Ammon's horn (tissue), 1 donor: ENCODE measurements at regions not wholly inside any gene's neighbourhood (a gene's known extent, or its start where the extent isn't known, plus 50 kb on each side); places are given as distances from the start of the nearest gene placed in this dataset.
"Not testable (repeated sequence)": the region's sequence is repeated elsewhere in the genome, so short reads cannot be mapped to it uniquely, and the experiment has no call there.

ENCODE experiments used
- DNase-seq: peaks from one replicate; pipeline ENCODE4 v3.0.0-alpha.2; 2016; ENCODE audit warnings: low spot score

DNA sequence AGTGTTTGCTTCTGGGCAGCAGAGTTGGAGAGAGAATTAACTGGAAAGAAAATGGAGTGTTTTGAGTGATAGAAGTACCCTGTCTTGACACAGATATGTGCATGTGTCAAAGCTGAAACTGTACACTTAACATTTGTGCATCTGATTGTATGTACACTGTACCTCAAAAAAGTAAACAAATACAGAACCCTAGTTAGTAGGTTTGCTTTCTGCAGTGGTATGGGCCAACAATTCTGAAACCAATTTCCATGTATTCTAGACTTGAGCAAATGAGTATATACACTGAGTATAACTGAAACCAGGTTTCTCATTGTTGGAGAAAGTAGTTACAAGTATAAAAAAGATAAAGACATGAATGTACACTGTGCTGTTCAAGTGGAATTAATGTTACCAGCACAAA lies 52.4 kb downstream of the ELAPOR2 start:
- DNase-seq = no peak

DNA sequence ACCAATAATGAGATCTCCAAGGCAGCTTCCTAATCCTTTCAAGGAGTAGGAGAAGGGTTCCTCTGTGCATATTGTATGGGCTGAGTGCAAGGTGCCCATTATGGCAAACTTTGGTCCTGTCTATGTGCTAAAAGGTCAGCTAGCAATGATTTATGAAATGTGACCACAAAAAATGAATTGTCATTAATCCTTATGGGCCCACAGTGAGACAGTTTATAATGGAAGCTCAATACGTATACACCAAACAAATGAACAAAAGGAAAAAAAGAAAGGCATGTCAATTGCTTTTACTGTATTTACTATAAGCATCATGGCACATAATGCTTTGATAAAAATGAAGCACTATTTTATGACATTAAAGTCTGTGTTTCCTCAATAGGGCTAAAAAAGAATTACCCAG lies 54.5 kb downstream of the ELAPOR2 start:
- DNase-seq = no peak

DNA sequence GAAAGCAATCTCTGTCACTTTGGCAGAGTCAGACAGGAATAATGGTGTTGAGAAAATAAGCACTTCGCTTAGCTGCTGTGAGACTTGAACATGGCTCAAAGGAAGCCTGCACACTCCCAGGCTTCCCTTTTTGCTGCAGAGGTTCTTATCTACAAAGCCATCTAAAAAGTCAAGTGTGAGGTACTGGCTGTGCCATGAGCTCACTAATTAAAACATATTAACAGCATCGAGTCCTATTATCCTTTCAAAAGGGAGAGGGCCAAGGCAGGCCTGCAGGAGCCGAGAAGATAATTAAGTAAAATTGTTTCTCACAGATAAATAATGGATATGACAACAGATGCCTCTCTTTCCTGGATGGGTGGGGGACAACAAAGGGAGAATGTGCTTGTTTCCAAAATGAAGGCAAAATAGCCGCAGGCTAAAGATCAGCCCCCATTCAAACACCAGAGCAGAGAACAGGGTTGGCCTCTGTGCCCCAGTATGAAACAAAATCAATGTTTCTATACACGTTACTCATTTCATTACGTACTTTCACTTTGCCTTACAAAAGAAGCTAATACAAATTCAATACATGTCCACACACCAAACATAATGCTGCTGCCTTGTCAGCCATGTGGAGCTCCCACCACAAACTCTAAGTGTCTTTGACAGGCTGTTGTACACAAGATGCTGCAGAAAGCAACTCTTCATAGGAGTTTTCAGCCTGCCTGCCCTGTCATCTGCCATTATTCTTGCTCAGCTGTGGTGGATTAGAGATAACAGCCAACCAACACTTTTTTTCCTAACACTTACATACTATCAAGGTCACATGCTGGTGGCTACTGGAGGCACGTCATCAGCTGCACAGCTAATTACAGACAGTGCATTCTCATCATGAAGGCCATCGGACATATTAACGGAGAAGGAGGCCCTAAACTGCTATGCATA lies 55.3 kb downstream of the ELAPOR2 start:
- DNase-seq = peak; percentile 61

DNA sequence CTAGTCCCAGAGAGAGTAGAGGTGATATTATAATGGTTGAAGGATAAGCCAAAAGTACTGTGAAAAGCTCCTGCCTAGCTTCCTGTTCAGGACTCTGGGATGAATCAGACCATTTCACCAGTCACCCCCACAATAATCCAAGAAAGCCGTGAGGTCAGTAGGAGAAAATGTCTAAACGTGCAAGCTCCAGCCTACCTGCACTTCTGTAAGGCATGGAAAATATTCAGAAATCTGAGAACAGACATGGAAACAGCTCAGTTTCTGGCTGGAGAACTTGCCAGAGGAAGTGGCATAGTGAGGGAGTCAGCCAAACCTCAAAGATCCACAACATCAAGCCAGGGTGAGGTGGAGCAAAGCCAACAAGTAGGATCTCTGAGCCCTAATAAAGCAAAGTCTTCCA lies 58.2 kb downstream of the ELAPOR2 start:
- no peak for DNase-seq

DNA sequence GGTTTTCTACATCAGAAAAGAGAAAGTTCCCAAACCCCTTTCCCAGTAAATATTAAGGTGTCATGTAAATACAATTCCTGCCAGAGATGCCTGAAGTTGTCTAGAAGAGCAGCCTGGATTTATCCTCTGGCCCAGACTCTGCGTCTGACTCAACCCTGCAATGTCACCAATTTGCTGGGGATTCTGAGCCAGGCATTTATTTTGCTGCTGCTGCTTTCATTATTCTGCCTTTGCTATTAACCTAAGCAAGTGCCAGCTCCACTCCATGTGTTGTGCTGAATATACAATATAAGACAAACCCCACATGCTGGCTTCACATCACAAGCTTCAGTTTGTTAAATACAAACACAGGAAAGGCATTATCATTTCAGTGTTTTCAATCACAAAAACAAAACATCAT lies 59.1 kb downstream of the ELAPOR2 start:
- peak; percentile 64 for DNase-seq

DNA sequence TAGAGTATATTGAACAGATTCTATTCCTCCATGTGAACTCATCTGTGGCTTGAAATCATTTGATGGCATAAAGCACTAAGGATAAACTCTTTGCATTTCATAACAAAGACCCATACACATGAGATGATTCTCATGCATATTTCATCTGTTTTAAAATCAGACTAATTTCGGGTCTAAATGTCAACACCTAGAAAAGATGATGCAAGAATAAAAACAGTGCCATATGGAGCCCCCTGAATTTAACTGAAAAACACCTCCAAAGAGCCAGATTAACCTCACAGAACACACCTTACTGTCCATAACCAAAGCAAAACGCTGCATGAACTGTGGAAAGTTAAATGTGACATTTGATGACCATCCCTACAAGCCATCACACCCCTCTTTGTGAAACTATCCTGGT lies 59.7 kb downstream of the ELAPOR2 start:
- no peak for DNase-seq

DNA sequence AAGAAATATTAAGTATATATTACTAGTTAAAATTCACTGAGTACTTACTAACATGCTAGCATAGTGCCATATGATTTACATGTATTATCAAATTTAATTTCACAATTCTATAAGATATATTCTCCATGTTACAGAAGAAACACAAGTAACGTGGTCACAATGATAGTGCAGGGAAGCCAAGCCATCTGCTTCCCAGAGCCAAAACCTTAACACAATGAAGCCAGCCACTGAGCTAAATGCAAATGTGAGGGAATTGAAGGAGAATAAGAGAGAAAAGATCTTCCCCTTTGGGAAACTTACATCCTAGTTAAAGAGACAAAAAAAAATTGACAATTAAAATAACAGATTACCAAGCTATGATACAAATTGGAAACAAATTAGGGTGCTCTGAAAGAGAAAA lies 63.6 kb downstream of the ELAPOR2 start:
- DNase-seq = no peak

DNA sequence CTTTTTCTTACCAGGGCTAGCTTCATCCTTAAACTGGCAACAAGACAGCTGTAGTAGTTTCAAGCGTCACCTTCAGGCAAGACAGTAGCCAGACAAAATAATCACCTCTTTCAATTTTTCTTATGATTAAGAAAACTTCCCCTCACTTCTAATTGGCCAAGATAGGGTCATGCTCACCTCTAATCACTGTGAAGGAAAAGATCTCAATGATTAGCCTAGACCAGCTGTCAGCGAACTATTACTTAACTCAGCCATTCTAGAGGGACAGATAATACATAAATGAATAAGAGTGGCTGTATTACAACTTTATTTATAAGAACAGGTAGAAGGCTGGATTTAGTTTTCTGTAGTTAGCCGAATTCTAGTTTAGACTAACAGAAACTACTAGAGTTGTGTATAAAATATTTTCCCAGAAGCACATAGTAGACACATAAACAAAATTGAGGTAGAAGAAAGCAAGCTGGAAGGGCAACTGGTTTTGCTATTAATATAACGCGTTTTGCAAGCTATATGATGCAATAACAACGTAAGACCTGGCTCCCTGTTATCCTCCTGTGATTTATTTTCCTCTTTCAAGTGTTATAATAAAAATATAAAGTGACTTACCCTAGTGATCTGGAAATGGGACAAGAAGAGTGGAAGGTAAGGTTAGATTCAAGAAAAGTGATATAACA lies 64.3 kb downstream of the ELAPOR2 start:
- no peak for DNase-seq

DNA sequence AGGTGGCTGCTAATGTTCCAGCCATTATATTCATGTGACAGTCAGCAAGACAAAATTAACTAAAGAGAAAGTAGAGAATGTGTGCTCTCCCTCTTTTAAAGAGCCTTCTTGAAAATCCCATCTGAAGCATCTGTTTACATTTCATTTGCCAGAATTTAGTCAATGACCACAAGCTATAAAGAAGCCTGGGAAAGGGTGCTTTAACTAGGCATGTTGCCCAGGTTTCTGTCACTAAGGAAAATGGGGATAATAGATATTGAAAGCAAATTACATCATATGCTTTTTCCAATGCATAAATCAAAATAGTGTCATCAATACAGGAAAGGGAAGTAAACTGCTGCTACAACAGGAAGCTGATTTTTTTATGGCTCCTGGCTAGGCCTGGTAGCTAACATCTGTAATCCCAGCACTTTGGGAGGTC lies 67.7 kb downstream of the ELAPOR2 start:
- DNase-seq = no peak

DNA sequence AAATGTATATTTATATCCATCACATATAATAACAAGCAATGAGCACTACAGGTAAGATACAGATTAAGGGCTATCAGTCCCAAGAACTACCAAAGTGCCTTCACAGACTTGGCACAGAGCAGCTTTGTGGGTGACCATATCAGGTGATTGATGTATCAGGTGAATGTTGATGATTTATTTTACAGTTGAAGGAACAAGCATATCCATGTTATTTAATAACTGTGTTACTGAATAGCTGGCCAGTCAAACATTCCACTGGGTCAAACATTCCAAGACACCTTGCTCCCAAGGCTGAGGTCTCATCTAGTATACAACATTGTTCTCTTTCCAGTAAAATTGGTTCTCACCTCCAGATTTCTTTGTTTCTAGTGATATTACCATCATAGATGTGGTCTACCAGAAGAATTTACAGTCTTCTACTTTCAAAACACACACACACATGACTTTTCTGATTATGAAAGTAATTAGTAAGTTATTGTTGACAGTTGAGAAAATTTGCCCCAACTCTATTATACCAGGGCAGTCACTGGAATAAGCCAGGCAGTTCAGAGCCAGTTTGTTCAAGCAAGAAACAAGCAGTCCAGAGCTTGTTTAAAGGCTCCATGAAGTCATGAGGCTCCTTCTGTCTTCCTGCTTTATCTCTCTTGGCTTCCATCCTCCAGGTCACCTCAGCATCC lies 68.2 kb downstream of the ELAPOR2 start:
- no peak for DNase-seq

DNA sequence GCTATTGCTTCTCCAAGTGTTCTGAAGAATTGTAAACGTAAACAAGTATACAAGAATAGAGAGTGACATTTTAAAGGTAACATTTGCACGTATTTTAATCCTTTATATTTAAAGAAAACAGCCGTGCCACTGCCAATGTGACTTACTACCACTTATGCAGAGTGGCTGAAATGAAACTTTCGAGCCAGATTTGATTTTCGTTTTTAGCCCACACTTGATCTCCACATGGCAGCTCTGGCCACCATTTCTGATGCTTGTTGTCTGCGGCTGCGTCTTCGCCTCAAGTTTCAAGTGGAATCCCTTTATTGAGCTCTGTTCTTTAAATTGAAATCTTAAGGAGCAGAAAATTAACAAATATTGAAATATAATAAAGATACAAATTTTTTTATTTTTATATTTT lies 70.0 kb downstream of the ELAPOR2 start:
- DNase-seq = no peak

DNA sequence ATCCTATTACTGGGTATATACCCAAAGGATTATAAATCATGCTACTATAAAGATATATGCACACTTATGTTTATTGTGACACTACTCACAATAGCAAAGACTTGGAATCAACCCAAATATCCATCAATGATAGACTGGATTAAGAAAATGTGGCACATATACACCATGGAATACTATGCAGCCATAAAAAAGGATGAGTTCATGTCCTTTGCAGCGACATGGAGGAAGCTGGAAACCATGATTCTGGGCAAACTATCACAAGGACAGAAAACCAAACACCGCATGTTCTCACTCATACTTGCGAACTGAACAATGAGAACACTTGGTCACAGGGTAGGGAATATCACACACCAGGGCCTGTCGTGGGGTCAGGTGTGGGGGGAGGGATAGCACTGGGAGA lies 71.6 kb downstream of the ELAPOR2 start:
- DNase-seq = not testable (repeated sequence)

DNA sequence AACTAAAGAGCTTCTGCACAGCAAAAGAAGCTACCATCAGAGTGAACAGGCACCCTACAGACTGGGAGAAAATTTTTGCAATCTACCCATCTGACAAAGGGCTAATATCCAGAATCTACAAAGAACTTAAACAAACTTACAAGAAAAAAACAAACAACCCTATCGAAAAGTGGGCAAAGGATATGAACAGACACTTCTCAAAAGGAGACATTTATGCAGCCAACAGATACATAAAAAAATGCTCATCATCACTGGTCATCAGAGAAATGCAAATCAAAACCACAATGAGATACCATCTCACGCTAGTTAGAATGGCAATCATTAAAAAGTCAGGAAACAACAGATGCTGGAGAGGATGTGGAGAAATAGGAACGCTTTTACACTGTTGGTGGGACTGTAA lies 72.1 kb downstream of the ELAPOR2 start:
- not testable (repeated sequence) for DNase-seq

DNA sequence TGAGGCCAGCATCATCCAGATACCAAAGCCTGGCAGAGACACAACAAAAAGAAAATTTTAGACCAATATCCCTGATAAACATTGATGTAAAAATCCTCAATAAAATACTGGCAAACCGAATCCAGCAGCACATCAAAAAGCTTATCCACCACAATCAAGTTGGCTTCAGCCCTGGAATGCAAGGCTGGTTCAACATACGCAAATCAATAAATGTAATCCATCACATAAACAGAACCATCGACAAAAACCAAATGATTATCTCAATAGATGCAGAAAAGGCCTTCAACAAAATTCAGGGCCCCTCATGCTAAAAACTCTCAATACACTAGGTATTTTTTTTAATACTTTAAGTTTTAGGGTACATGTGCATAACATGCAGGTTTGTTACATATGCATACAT lies 74.1 kb downstream of the ELAPOR2 start:
- not testable (repeated sequence) for DNase-seq

DNA sequence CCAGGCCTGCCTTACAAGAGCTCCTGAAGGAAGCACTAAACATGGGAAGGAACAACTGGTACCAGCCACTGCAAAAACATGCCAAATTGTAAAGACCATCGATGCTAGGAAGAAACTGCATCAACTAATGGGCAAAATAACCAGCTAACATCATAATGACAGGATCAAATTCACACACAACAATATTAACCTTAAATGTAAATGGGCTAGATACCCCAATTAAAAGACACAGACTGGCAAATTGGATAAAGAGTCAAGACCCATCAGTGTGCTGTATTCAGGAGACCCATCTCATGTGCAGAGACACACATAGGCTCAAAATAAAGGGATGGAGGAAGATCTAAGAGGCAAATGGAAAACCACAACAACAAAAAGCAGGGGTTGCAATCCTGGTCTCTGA lies 75.8 kb downstream of the ELAPOR2 start:
- DNase-seq = not testable (repeated sequence)

DNA sequence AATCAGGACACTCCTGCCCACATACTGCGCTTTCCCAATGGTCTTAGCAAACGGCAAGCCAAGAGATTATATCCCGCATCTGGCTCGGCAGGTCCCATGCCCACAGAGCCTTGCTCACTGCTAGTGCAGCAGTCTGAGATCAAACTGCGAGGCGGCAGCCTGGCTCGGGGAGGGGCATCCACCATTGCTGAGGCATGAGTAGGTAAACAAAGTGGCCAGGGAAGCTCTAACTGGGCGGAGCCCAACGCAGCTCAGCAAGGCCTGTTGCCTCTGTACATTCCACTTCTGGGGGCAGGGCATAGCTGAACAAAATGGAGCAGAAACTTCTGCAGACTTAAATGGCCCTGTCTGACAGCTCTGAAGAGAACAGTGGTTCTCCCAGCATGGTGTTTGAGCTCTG lies 77.5 kb downstream of the ELAPOR2 start:
- not testable (repeated sequence) for DNase-seq

DNA sequence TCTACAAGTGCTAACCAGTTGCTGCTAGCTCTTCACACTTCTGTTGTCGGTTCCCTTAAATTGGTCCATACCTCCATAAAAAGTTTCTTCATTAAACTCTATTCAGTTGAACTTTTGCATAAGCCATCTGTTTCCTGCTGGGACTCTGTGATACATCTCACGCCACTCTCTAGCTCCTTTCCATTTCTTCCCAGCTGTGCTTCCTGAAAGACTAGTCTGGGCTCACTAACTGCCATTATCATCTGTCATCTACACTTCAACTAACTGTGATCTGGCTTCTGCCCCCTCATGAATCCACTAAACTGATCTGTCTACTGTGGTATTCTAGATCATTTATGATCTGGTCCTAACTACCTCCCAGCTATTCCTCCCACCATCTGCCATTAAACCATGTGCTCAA lies 78.3 kb downstream of the ELAPOR2 start:
- DNase-seq = no peak

DNA sequence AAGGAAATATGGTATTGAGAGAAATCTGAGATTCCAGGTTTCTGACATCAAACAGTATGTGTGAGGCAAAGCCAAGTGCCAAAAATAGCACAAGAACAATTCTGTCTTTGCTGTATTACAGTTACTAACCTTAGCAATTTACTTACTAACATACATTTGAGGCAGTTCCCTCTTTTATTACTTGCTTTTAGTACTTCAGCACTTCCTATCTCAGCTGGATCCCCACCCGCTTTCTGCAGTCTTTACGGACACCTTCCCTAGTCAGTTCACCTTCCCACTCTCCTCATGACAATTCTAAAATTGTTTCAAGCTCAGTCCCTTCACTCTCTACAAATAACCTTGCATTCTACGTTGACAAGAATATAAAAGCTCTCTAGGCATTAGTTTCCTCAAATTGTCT lies 79.2 kb downstream of the ELAPOR2 start:
- no peak for DNase-seq

DNA sequence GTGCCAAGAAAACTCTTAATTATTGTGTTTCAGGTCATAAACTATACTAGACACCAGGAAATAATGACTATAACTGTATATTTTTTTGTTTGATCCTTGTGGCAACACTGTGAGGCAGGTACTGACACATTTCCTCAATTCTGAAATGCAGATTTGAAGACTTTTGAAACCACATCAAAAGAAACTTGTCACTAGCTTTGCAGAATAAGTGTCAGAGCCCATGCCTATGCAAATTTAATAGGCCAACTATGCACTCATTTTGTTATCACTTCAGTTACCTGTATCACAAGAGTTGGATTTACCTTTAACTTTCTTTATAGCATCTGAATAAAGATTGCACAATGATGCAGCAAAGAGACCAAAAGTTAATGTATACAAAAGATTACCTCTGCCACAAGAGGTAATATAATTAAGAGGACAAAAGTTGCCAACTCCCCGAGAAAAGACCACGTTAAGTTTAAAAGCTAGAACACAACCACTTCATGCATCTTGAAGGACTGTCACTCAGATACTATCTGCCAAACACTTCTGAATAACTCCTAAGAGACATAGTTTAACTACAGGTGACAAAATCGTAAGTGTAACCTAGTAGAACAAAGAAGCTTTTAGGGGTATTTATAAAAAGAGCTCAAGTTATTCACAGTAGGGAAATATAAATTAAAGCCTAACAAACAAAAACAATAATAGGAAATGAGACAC lies 80.5 kb downstream of the ELAPOR2 start:
- DNase-seq = no peak

DNA sequence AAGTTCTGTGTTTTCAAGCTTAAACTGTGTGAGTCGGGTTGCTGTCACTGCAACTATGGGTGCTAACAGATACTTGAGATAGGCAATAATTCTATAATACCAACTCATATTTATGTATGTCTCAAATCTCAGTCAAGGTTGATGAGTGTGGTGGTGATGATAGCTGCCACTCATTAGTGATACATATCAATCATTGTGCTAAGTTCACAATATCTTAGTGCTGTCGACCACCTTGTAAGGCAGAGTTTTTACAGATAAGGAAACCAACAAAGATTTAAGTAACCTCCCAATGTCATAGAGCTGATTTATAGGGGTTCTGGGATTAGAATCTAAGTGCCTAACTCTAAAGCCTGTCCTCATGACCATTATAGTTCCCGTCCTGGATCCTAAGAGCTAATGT lies 82.5 kb downstream of the ELAPOR2 start:
- DNase-seq = no peak

DNA sequence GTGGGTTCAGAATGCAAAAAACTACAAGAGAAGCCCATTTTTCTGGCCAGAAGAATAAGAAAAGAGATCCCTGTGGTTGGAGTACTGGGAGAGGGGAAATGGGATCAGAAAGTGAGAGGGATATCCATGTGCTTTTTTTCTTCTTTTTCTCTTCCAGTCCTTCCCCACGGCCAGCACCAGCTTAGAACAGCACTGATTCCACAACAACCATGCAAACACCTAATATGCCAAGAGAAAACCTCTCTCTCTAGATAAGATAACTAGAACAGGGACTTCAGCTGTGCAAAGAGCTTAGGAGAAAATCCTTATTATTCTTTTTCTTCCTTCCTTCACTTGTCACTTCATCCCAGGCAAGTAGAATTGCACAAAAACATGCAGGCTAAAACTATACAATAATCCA lies 83.5 kb downstream of the ELAPOR2 start:
- no peak for DNase-seq

DNA sequence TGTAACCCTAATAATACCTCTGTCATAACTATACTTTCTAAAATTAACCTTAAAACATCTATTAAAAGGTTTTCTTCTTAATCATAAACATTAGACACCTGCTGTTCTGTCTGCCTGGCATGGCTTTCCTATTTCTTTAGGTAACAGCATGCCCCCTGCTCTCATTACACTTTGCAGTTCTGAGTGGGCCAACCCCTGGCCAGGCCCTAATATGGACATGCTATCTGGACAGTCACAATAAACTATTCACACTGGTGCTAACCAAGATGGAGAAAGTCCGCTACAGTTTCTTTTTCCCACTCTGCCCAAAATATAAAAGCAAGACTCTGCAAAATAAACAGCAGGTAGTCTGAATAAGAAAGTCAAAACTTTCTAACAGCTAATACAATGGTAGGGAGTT lies 84.0 kb downstream of the ELAPOR2 start:
- DNase-seq = no peak
